SK-N-SH (cell line): ENCODE measurements at regions not wholly inside any gene's neighbourhood (a gene's known extent, or its start where the extent isn't known, plus 50 kb on each side); places are given as distances from the start of the nearest gene placed in this dataset.

Source experiments
- ELF1 ChIP-seq: IDR thresholded peaks from 2 replicates; pipeline ENCODE4 v1.4.0; 2012
- EP300 ChIP-seq, 2 experiments: IDR thresholded peaks; 2 replicates each; pipeline versions ENCODE4 v1.4.0 to v1.6.1; 2012; ENCODE audit warnings: borderline replicate concordance in 1 of 2, low read depth in 1 of 2, low read length in 1 of 2
- MXI1 ChIP-seq: IDR thresholded peaks from 2 replicates; pipeline ENCODE4 v1.6.1; 2012; ENCODE audit warnings: mild to moderate bottlenecking, low read depth, low read length, improper control_type of control experiment
- NRF1 ChIP-seq: IDR thresholded peaks from 2 replicates; pipeline ENCODE4 v1.6.1; 2012; ENCODE audit warnings: low read depth, mild to moderate bottlenecking, low read length
- POLR2AphosphoS5 ChIP-seq: IDR thresholded peaks from 2 replicates; pipeline ENCODE4 v1.6.1; 2012; ENCODE audit warnings: low read depth, low read length
- RFX5 ChIP-seq: IDR thresholded peaks from 2 replicates; pipeline ENCODE4 v1.6.1; 2012; ENCODE audit warnings: mild to moderate bottlenecking, improper control_type of control experiment, low read length
- TAF1 ChIP-seq: IDR thresholded peaks from 2 replicates; pipeline ENCODE4 v1.6.1; 2012; ENCODE audit warnings: low read depth, mild to moderate bottlenecking, low read length, moderate library complexity, borderline replicate concordance
- TF ChIP-seq, protein P1 (sequence below): fragments of 200-600 bp; sonication (generic); IDR thresholded peaks from 2 replicates; pipeline ENCODE4 v1.6.1; 2017; ENCODE audit warnings: antibody characterized with exemption, mild to moderate bottlenecking, moderate library complexity
- TF ChIP-seq, protein P2 (sequence below): IDR thresholded peaks from 2 replicates; pipeline ENCODE4 v1.4.0; 2012; ENCODE audit warnings: low read depth, borderline replicate concordance
- TF ChIP-seq, protein P3 (sequence below): fragments of 150-350 bp; IDR thresholded peaks from 2 replicates; pipeline ENCODE4 v1.6.1; 2016; ENCODE audit warnings: mild to moderate bottlenecking, low read depth, low read length
- TF ChIP-seq, protein P4 (sequence below): IDR thresholded peaks from 2 replicates; pipeline ENCODE4 v1.6.1; 2012; ENCODE audit warnings: mild to moderate bottlenecking, low read depth, low read length, moderate library complexity

DNA sequence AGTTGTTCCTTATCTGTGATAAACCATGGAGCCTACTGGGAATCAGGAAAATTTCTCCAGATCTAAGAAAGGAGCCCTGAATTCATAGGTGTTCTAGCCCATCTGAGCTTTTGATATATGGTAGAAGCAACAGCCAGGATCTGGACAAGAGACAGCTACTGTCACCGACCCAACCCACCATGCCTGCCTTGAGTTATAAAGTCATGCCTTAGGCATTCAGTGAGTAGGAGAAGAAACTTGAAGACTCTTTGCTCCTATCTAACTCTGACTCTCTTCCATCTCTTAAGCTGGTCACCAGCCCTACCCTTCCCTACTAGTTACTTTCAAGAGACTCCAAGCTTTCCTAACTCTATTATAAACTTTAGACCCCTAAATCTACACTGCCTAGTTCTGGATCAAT is 83.9 kb upstream of the FAM9B start:
- TF ChIP-seq, protein P1, sequence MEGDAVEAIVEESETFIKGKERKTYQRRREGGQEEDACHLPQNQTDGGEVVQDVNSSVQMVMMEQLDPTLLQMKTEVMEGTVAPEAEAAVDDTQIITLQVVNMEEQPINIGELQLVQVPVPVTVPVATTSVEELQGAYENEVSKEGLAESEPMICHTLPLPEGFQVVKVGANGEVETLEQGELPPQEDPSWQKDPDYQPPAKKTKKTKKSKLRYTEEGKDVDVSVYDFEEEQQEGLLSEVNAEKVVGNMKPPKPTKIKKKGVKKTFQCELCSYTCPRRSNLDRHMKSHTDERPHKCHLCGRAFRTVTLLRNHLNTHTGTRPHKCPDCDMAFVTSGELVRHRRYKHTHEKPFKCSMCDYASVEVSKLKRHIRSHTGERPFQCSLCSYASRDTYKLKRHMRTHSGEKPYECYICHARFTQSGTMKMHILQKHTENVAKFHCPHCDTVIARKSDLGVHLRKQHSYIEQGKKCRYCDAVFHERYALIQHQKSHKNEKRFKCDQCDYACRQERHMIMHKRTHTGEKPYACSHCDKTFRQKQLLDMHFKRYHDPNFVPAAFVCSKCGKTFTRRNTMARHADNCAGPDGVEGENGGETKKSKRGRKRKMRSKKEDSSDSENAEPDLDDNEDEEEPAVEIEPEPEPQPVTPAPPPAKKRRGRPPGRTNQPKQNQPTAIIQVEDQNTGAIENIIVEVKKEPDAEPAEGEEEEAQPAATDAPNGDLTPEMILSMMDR, result no peak
- TF ChIP-seq POLR2AphosphoS5 (no peak), MXI1 (no peak), NRF1 (no peak), ELF1 (no peak), RFX5 (no peak), TAF1 (no peak), EP300 (IDR thresholded peaks at IDR 0.05; ENCODE audit: borderline replicate concordance in 1 of 2, low read depth in 1 of 2, low read length in 1 of 2) (no peak)
- TF ChIP-seq, protein P2, sequence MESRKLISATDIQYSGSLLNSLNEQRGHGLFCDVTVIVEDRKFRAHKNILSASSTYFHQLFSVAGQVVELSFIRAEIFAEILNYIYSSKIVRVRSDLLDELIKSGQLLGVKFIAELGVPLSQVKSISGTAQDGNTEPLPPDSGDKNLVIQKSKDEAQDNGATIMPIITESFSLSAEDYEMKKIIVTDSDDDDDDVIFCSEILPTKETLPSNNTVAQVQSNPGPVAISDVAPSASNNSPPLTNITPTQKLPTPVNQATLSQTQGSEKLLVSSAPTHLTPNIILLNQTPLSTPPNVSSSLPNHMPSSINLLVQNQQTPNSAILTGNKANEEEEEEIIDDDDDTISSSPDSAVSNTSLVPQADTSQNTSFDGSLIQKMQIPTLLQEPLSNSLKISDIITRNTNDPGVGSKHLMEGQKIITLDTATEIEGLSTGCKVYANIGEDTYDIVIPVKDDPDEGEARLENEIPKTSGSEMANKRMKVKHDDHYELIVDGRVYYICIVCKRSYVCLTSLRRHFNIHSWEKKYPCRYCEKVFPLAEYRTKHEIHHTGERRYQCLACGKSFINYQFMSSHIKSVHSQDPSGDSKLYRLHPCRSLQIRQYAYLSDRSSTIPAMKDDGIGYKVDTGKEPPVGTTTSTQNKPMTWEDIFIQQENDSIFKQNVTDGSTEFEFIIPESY, result no peak
- TF ChIP-seq, protein P3, sequence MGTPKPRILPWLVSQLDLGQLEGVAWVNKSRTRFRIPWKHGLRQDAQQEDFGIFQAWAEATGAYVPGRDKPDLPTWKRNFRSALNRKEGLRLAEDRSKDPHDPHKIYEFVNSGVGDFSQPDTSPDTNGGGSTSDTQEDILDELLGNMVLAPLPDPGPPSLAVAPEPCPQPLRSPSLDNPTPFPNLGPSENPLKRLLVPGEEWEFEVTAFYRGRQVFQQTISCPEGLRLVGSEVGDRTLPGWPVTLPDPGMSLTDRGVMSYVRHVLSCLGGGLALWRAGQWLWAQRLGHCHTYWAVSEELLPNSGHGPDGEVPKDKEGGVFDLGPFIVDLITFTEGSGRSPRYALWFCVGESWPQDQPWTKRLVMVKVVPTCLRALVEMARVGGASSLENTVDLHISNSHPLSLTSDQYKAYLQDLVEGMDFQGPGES, result no peak
- TF ChIP-seq, protein P4, sequence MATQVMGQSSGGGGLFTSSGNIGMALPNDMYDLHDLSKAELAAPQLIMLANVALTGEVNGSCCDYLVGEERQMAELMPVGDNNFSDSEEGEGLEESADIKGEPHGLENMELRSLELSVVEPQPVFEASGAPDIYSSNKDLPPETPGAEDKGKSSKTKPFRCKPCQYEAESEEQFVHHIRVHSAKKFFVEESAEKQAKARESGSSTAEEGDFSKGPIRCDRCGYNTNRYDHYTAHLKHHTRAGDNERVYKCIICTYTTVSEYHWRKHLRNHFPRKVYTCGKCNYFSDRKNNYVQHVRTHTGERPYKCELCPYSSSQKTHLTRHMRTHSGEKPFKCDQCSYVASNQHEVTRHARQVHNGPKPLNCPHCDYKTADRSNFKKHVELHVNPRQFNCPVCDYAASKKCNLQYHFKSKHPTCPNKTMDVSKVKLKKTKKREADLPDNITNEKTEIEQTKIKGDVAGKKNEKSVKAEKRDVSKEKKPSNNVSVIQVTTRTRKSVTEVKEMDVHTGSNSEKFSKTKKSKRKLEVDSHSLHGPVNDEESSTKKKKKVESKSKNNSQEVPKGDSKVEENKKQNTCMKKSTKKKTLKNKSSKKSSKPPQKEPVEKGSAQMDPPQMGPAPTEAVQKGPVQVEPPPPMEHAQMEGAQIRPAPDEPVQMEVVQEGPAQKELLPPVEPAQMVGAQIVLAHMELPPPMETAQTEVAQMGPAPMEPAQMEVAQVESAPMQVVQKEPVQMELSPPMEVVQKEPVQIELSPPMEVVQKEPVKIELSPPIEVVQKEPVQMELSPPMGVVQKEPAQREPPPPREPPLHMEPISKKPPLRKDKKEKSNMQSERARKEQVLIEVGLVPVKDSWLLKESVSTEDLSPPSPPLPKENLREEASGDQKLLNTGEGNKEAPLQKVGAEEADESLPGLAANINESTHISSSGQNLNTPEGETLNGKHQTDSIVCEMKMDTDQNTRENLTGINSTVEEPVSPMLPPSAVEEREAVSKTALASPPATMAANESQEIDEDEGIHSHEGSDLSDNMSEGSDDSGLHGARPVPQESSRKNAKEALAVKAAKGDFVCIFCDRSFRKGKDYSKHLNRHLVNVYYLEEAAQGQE, result no peak
